ENCODE measurements at regions not wholly inside any gene's neighbourhood (a gene's known extent, or its start where the extent isn't known, plus 50 kb on each side); places are given as distances from the start of the nearest gene placed in this dataset.

DNA sequence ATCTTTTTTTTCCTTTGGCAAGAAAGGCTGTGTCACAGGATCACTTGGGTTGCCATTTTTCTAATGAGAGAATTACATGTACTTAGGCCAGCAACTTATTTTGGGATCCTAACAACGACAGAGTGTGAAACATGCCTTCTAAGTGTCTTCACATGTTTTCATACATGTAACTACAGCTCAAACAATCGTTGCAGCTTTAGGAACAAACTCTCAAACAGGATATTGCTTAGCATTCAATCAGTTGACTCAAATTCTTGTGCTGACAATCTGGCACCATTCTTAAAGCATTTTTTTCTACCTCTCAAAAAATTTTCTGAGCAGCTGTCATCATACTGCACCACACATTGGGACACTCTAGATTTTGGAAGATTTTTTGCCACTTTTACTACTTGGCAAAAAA is 435.5 kb downstream of the HINT1 start:
- Histone ChIP-seq H3K4me3 (ENCODE audit: low read length) (no peak overlapping the region), H3K79me2 (ENCODE audit: low read length) (no peaks in the 10 kb centered on the region), H3K4me2 (ENCODE audit: low read length) (no peak overlapping the region), H3K4me1 (ENCODE audit: low read length) (no peaks in the 10 kb centered on the region), H3K9me3 (ENCODE audit: insufficient read depth, low read length) (no peaks in the 10 kb centered on the region; the same call in 1 of the 2 replicates), H4K20me1 (ENCODE audit: insufficient read depth, low read length) (no peaks in the 10 kb centered on the region), H3K27ac (ENCODE audit: low read length) (no peak overlapping the region), H3K27me3 (ENCODE audit: low read depth, low read length) (no peaks in the 10 kb centered on the region), H2AFZ (ENCODE audit: low read depth, low read length) (no peak overlapping the region), H3K36me3 (replicated peaks; ENCODE audit: low read depth, low read length) (no peaks in the 10 kb centered on the region), H3K9ac (ENCODE audit: low read length) (no peak overlapping the region)
- TF ChIP-seq EZH2phosphoT487 (IDR thresholded peaks at IDR 0.05; ENCODE audit: low read depth) (no peak), CTCF (IDR thresholded peaks at IDR 0.05; ENCODE audit: low read depth, low read length) (no peak)

GRCh38 chr5:130727830-130728229 is 437.2 kb downstream of the HINT1 start:
- Histone ChIP-seq H3K4me1 (ENCODE audit: low read length) (peaks cover 8% of the 10 kb centered on the region), H3K79me2 (ENCODE audit: low read length) (no peaks in the 10 kb centered on the region), H3K27ac (ENCODE audit: low read length) (no peak overlapping the region), H3K9me3 (ENCODE audit: insufficient read depth, low read length) (no peaks in the 10 kb centered on the region; the same call in 1 of the 2 replicates), H3K36me3 (replicated peaks; ENCODE audit: low read depth, low read length) (no peaks in the 10 kb centered on the region), H3K9ac (ENCODE audit: low read length) (no peak overlapping the region), H3K4me2 (ENCODE audit: low read length) (no peak overlapping the region), H3K4me3 (ENCODE audit: low read length) (no peak overlapping the region), H4K20me1 (ENCODE audit: insufficient read depth, low read length) (no peaks in the 10 kb centered on the region), H2AFZ (ENCODE audit: low read depth, low read length) (no peak overlapping the region), H3K27me3 (ENCODE audit: low read depth, low read length) (no peaks in the 10 kb centered on the region)
- TF ChIP-seq CTCF (IDR thresholded peaks at IDR 0.05; ENCODE audit: low read depth, low read length) (no peak), EZH2phosphoT487 (IDR thresholded peaks at IDR 0.05; ENCODE audit: low read depth) (no peak)

DNA sequence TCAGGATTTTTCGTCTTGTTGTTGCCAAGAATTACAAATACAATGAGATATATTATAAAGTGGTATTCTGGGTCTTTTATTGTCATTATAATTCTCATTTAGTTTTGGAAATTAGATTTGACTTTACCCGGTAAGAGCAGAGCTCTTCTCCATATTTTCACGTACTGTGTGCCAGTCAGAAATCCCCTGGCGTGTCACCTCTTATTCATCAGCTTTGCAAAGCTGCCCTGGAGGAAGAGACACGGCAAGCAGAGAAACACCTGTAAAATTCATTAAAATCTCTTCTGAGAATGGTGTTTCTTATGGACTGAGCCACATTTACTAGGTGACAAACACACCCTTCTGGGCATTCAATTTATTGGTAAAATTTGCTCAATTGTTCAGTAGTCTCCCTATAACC is 440.4 kb downstream of the HINT1 start:
- no peak overlapping the region for H3K4me3 ChIP-seq (ENCODE audit: low read length)
- no peaks in the 10 kb centered on the region for H3K27me3 ChIP-seq (ENCODE audit: low read depth, low read length)
- H2AFZ ChIP-seq (ENCODE audit: low read depth, low read length) = no peak overlapping the region
- no peaks in the 10 kb centered on the region for H3K36me3 ChIP-seq (replicated peaks; ENCODE audit: low read depth, low read length)
- no peaks in the 10 kb centered on the region for H3K9me3 ChIP-seq (ENCODE audit: insufficient read depth, low read length)
- no peak overlapping the region for H3K9ac ChIP-seq (ENCODE audit: low read length)
- TF ChIP-seq CTCF (IDR thresholded peaks at IDR 0.05; ENCODE audit: low read depth, low read length) (no peak), EZH2phosphoT487 (IDR thresholded peaks at IDR 0.05; ENCODE audit: low read depth) (no peak)
- H3K79me2 ChIP-seq (ENCODE audit: low read length) = no peaks in the 10 kb centered on the region
- peaks cover 8% of the 10 kb centered on the region for H3K4me1 ChIP-seq (ENCODE audit: low read length)
- no peaks in the 10 kb centered on the region for H4K20me1 ChIP-seq (ENCODE audit: insufficient read depth, low read length)
- H3K4me2 ChIP-seq (ENCODE audit: low read length) = no peak overlapping the region
- no peak overlapping the region for H3K27ac ChIP-seq (ENCODE audit: low read length)

DNA sequence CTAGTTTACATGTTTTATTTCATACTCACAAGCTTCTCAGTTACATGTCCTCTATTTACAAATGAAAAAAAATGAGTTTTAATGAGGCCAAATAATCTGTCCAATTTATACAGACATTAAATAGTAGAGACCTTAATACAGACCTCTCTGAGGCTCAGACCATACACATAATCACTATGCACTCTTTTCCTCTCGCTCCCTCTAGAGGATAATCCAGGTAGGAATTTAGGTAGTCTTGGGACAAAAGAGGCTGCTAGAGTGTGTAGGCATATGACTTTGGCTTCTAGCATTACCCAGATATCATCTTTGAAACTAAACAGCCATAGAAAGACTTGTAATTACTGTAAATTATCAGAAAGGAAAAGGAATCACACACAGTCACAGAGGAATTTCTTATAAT is 444.7 kb downstream of the HINT1 start:
- no peak overlapping the region for H3K4me3 ChIP-seq (ENCODE audit: low read length)
- H3K79me2 ChIP-seq (ENCODE audit: low read length) = no peaks in the 10 kb centered on the region
- no peaks in the 10 kb centered on the region for H3K27me3 ChIP-seq (ENCODE audit: low read depth, low read length)
- TF ChIP-seq CTCF (IDR thresholded peaks at IDR 0.05; ENCODE audit: low read depth, low read length) (peak; percentile 40; the same call in 1 of the 2 replicates), EZH2phosphoT487 (IDR thresholded peaks at IDR 0.05; ENCODE audit: low read depth) (no peak)
- H3K36me3 ChIP-seq (replicated peaks; ENCODE audit: low read depth, low read length) = no peaks in the 10 kb centered on the region
- H3K9ac ChIP-seq (ENCODE audit: low read length) = no peak overlapping the region
- no peaks in the 10 kb centered on the region for H4K20me1 ChIP-seq (ENCODE audit: insufficient read depth, low read length)
- H2AFZ ChIP-seq (ENCODE audit: low read depth, low read length) = no peak overlapping the region
- H3K9me3 ChIP-seq (ENCODE audit: insufficient read depth, low read length) = no peaks in the 10 kb centered on the region
- H3K4me1 ChIP-seq (ENCODE audit: low read length) = peaks cover 8% of the 10 kb centered on the region
- H3K27ac ChIP-seq (ENCODE audit: low read length) = no peak overlapping the region
- no peak overlapping the region for H3K4me2 ChIP-seq (ENCODE audit: low read length)
